AML-193 (cell line): ENCODE measurements at regions not wholly inside any gene's neighbourhood (a gene's known extent, or its start where the extent isn't known, plus 50 kb on each side); places are given as distances from the start of the nearest gene placed in this dataset.

Source experiments
- DNase-seq, 2 experiments: peaks; one replicate each; lab custom pipeline; 2025; lab: John Stamatoyannopoulos, UW

DNA sequence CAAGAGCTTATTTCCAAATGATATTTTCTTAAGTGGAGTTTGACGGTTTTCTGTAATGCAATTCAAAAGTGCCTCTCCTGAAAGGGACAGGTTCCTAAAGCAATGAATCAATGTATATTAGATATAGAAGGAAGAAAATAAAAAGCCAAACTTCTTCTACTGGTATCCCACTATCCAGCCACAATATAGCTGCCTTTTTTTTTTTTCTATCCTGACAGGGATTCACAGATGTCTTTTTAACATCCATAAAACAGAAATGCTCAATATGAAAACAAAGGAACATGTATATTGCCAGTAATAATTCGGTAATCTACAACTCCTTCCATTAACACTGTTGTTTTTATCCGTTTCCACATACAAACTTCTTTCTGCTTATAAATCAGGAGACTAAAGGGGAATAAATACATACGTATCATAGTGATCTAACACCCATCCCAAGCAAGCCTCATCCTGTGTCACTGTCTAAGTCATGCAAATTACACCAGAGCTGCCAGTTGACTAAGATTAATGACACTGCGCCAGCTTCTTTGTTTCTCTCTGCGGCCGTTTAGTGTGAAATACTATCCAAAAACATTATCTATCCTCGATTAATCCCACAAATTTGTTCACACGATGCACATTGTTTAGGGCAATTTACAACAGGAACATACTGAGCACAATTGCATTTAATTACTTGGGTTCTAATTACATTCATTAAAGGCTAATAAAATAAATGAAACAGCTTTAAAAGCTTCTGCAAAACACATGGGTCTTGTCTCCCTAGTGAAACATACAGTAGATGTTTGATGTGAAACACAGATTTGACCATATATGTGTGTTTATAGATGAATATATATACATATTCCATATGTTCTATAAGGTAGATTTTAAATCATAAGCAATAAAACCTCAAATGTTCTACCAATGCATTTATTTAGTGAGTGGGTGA is 51.9 kb upstream of the CDIN1 start:
- no peak for DNase-seq

DNA sequence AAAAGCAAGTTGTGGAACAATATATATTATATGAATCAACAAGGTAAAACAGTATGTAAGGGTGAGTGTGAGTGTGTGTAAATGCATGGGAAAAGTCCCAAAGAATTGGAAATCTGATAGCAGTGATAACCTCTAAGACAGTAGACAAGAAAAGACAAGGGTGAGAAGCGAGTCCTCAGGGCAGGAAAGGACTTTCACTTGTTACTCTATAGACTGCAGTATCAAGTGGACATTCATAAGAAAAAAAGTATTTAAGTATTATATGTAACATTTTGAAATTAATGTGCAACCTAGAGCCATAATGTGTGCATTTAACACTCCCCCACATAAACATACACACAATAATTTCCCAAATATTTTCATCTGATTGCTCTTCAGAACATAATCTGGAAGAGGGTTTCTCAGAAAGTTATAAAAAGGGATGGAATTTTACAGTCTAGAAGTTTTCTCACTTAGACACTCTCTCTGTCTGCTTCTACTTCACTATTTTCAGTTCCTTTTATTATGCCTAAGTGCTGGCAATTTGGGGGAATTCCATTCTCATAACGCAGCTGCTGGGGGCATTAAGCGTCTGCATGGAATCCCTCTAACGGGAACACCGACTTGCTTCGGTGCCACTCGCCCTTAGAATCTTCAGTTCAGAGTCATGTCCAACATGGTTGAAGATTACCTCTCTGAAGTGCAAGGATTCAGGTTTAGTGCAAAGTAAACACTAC is 50.0 kb upstream of the CDIN1 start:
- no peak for DNase-seq
